A673 (cell line): ENCODE measurements at regions not wholly inside any gene's neighbourhood (a gene's known extent, or its start where the extent isn't known, plus 50 kb on each side); places are given as distances from the start of the nearest gene placed in this dataset.
"Not testable (repeated sequence)": the region's sequence is repeated elsewhere in the genome, so short reads cannot be mapped to it uniquely, and the experiment has no call there.

ENCODE experiments used
- EZH2 ChIP-seq: fragments of 200-600 bp; sonication (generic); IDR thresholded peaks from 2 replicates; pipeline ENCODE4 v1.6.1; 2017; ENCODE audit warnings: borderline replicate concordance, low read depth, mild to moderate bottlenecking, mixed read lengths, antibody characterized with exemption, low read length; ENCODE audit not compliant: poor library complexity, severe bottlenecking
- TF ChIP-seq, protein P1 (sequence below): fragments of 300-800, 200-600 bp; sonication (generic); conservative IDR thresholded peaks from 2 replicates; pipeline ENCODE4 v1.5.1; 2017; ENCODE audit warnings: low read depth, mild to moderate bottlenecking, antibody characterized with exemption, low read length, moderate library complexity, mixed read lengths

DNA sequence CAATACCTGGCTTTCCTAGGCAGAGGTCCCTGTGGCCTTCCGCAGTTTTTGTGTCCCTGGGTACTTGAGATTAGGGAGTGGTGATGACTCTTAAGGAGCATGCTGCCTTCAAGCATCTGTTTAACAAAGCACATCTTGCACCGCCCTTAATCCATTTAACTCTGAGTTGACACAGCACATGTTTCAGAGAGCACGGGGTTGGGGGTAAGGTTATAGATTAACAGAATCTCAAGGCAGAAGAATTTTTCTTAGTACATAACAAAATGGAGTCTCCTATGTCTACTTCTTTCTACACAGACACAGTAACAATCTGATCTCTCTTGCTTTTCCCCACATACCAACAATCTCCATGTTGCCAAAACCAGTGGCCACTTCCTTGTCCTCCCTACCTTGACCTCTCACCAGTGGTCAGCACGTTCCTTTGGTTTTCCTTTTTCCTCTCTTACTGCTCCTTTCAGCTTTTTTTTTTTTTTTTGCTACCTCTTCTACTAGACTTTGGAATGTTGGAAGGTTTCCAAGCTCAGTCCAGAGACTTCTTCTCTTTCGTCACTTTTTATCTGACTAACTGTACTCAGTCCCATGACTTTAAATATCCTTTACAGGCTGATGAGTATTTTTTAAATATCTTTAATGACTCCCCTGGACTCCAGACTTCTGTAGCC is 395.3 kb downstream of the ATP23 start:
- TF ChIP-seq, protein P1, sequence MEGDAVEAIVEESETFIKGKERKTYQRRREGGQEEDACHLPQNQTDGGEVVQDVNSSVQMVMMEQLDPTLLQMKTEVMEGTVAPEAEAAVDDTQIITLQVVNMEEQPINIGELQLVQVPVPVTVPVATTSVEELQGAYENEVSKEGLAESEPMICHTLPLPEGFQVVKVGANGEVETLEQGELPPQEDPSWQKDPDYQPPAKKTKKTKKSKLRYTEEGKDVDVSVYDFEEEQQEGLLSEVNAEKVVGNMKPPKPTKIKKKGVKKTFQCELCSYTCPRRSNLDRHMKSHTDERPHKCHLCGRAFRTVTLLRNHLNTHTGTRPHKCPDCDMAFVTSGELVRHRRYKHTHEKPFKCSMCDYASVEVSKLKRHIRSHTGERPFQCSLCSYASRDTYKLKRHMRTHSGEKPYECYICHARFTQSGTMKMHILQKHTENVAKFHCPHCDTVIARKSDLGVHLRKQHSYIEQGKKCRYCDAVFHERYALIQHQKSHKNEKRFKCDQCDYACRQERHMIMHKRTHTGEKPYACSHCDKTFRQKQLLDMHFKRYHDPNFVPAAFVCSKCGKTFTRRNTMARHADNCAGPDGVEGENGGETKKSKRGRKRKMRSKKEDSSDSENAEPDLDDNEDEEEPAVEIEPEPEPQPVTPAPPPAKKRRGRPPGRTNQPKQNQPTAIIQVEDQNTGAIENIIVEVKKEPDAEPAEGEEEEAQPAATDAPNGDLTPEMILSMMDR = not testable (repeated sequence)
- TF ChIP-seq EZH2 = not testable (repeated sequence)
